Mucosa of gallbladder (tissue), 1 donor: ENCODE measurements at regions not wholly inside any gene's neighbourhood (a gene's known extent, or its start where the extent isn't known, plus 50 kb on each side); places are given as distances from the start of the nearest gene placed in this dataset.

Experiments used
- DNase-seq: peaks from one replicate; pipeline ENCODE4 v3.0.0-alpha.2; 2020; ENCODE audit warnings: low spot score
- donor health status: DM: no; HTN: no; CAD: no.

GRCh38 chr15:91556926-91557325, 296.6 kb upstream of the SLCO3A1 start:
- no peak for DNase-seq

- peak; percentile 17 for DNase-seq
Observed at GRCh38 chr15:91559066-91559465, 294.4 kb upstream of the SLCO3A1 start.

- DNase-seq, result no peak
Observed at GRCh38 chr15:91561371-91562100, 292.0 kb upstream of the SLCO3A1 start.

GRCh38 chr15:91562698-91563097, 290.8 kb upstream of the SLCO3A1 start:
- no peak for DNase-seq

- DNase-seq, result no peak
Observed at GRCh38 chr15:91564631-91565030, 288.9 kb upstream of the SLCO3A1 start.

GRCh38 chr15:91566141-91566540, 287.4 kb upstream of the SLCO3A1 start:
- DNase-seq, result no peak

- no peak for DNase-seq
Observed at GRCh38 chr15:91568036-91568435, 285.5 kb upstream of the SLCO3A1 start.

- peak; percentile 73 for DNase-seq
Observed at GRCh38 chr15:91572110-91572509, 281.4 kb upstream of the SLCO3A1 start.

- DNase-seq, result no peak
Observed at GRCh38 chr15:91576096-91576495, 277.4 kb upstream of the SLCO3A1 start.

- DNase-seq, result no peak
Observed at GRCh38 chr15:91578511-91578910, 275.0 kb upstream of the SLCO3A1 start.

GRCh38 chr15:91584895-91585294, 268.6 kb upstream of the SLCO3A1 start:
- no peak for DNase-seq

GRCh38 chr15:91586560-91586959, 266.9 kb upstream of the SLCO3A1 start:
- peak; percentile 33 for DNase-seq

GRCh38 chr15:91589360-91589759, 264.1 kb upstream of the SLCO3A1 start:
- no peak for DNase-seq

GRCh38 chr15:91592567-91592966, 260.9 kb upstream of the SLCO3A1 start:
- no peak for DNase-seq

- DNase-seq, result no peak
Observed at GRCh38 chr15:91593067-91593466, 260.4 kb upstream of the SLCO3A1 start.

- no peak for DNase-seq
Observed at GRCh38 chr15:91593653-91594052, 259.9 kb upstream of the SLCO3A1 start.

GRCh38 chr15:91599261-91599660, 254.2 kb upstream of the SLCO3A1 start:
- no peak for DNase-seq

- DNase-seq, result no peak
Observed at GRCh38 chr15:91603384-91604080, 250.0 kb upstream of the SLCO3A1 start.

- DNase-seq, result no peak
Observed at GRCh38 chr15:91604122-91604521, 249.4 kb upstream of the SLCO3A1 start.

GRCh38 chr15:91605576-91605975, 247.9 kb upstream of the SLCO3A1 start:
- no peak for DNase-seq

- DNase-seq, result no peak
Observed at GRCh38 chr15:91609231-91609630, 244.3 kb upstream of the SLCO3A1 start.

- DNase-seq, result no peak
Observed at GRCh38 chr15:91609966-91610365, 243.5 kb upstream of the SLCO3A1 start.

- DNase-seq, result no peak
Observed at GRCh38 chr15:91611561-91612323, 241.8 kb upstream of the SLCO3A1 start.
